HG02763 (cell line): ENCODE measurements at regions not wholly inside any gene's neighbourhood (a gene's known extent, or its start where the extent isn't known, plus 50 kb on each side); places are given as distances from the start of the nearest gene placed in this dataset.

ENCODE experiments used
- ATAC-seq: cut with Tn5 transposase; IDR thresholded peaks from one replicate; pipeline ENCODE4 v1.9.1; 2021; ENCODE audit warnings: mild to moderate bottlenecking, moderate library complexity; ENCODE audit not compliant: unreplicated experiment

- ATAC-seq, result no peak
Measured at GRCh38 chr16:85288869-85289660, 176.8 kb upstream of the CIBAR2 start.

- no peak for ATAC-seq
Measured at GRCh38 chr16:85289760-85290625, 177.7 kb upstream of the CIBAR2 start.

GRCh38 chr16:85290626-85291301 lies 178.5 kb upstream of the CIBAR2 start:
- ATAC-seq, result no peak

GRCh38 chr16:85291302-85292148 lies 179.3 kb upstream of the CIBAR2 start:
- no peak for ATAC-seq

- no peak for ATAC-seq
Measured at GRCh38 chr16:85293458-85293857, 181.2 kb upstream of the CIBAR2 start.

GRCh38 chr16:85293904-85294642 lies 181.8 kb upstream of the CIBAR2 start:
- ATAC-seq, result no peak

- no peak for ATAC-seq
Measured at GRCh38 chr16:85294810-85295508, 182.7 kb upstream of the CIBAR2 start.

- no peak for ATAC-seq
Measured at GRCh38 chr16:85296859-85297660, 184.8 kb upstream of the CIBAR2 start.

- no peak for ATAC-seq
Measured at GRCh38 chr16:85297881-85298280, 185.6 kb upstream of the CIBAR2 start.

- ATAC-seq, result no peak
Measured at GRCh38 chr16:85300406-85300968, 188.2 kb upstream of the CIBAR2 start.

- no peak for ATAC-seq
Measured at GRCh38 chr16:85301231-85301630, 189.0 kb upstream of the CIBAR2 start.

- ATAC-seq, result no peak
Measured at GRCh38 chr16:85302018-85302847, 190.0 kb upstream of the CIBAR2 start.

- ATAC-seq, result no peak
Measured at GRCh38 chr16:85302848-85303353, 190.6 kb upstream of the CIBAR2 start.

GRCh38 chr16:85303354-85303883 lies 191.1 kb upstream of the CIBAR2 start:
- ATAC-seq, result no peak

GRCh38 chr16:85304337-85304736 lies 192.1 kb upstream of the CIBAR2 start:
- ATAC-seq, result no peak

- no peak for ATAC-seq
Measured at GRCh38 chr16:85306071-85306792, 194.0 kb upstream of the CIBAR2 start.
